Mesothelial cell of epicardium (in vitro differentiated cells): ENCODE measurements at regions not wholly inside any gene's neighbourhood (a gene's known extent, or its start where the extent isn't known, plus 50 kb on each side); places are given as distances from the start of the nearest gene placed in this dataset.
"Not testable (repeated sequence)": the region's sequence is repeated elsewhere in the genome, so short reads cannot be mapped to it uniquely, and the experiment has no call there.

Experiments
- DNase-seq, 2 experiments: peaks; one replicate each; pipeline ENCODE4 v3.0.0; 2021; ENCODE audit warnings: low spot score in 2 of 2; ENCODE audit not compliant: unreplicated experiment in 2 of 2
- H3K27ac Mint-ChIP-seq: 2 replicates; pipeline ENCODE4 v1.8.0; 2021; ENCODE audit warnings: mixed read lengths
- H3K27me3 Mint-ChIP-seq: 2 replicates; pipeline ENCODE4 v1.8.0; 2021; ENCODE audit warnings: low read depth, mixed read lengths
- H3K36me3 Mint-ChIP-seq: 2 replicates; pipeline ENCODE4 v1.8.0; 2021; ENCODE audit warnings: mixed read lengths
- H3K4me1 Mint-ChIP-seq: 2 replicates; pipeline ENCODE4 v1.8.0; 2021; ENCODE audit warnings: mixed read lengths
- H3K4me3 Mint-ChIP-seq: 2 replicates; pipeline ENCODE4 v1.8.0; 2021; ENCODE audit warnings: mild to moderate bottlenecking, moderate library complexity, mixed read lengths
- H3K9me3 Mint-ChIP-seq: 2 replicates; pipeline ENCODE4 v1.8.0; 2021; ENCODE audit warnings: mixed read lengths
- TF ChIP-seq, protein P1 (sequence below): fragments of 200-600 bp; sonication (generic); IDR thresholded peaks from one replicate; pipeline ENCODE4 v1.5.0; 2021; ENCODE audit warnings: antibody characterized with exemption; ENCODE audit not compliant: unreplicated experiment

DNA sequence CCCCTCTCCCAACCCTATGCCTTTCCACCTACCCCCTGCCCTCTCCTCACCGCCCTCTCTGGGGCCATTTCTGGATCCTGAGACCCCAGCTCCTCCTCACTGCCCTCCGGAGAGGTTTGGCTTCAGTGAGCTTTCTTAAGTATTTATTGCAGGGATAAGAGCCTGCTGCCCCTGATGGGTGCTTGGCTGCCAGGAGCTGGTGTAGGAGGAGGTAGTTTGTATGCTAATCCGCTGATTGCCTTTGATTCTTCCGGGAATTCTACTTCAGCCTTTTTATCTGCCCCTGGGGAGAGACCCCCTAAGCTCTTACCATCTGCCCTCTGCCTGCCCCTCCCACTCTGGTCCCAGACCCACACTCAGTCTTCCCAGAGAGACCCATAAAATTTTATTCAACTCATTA, 263.5 kb upstream of the PODXL start:
- Mint-ChIP-seq H3K4me1 (peaks cover 2% of the 10 kb centered on the region), H3K36me3 (no peaks in the 10 kb centered on the region), H3K4me3 (no peak overlapping the region), H3K9me3 (no peaks in the 10 kb centered on the region), H3K27me3 (peaks cover 52% of the 10 kb centered on the region), H3K27ac (no peak overlapping the region)
- TF ChIP-seq, protein P1, sequence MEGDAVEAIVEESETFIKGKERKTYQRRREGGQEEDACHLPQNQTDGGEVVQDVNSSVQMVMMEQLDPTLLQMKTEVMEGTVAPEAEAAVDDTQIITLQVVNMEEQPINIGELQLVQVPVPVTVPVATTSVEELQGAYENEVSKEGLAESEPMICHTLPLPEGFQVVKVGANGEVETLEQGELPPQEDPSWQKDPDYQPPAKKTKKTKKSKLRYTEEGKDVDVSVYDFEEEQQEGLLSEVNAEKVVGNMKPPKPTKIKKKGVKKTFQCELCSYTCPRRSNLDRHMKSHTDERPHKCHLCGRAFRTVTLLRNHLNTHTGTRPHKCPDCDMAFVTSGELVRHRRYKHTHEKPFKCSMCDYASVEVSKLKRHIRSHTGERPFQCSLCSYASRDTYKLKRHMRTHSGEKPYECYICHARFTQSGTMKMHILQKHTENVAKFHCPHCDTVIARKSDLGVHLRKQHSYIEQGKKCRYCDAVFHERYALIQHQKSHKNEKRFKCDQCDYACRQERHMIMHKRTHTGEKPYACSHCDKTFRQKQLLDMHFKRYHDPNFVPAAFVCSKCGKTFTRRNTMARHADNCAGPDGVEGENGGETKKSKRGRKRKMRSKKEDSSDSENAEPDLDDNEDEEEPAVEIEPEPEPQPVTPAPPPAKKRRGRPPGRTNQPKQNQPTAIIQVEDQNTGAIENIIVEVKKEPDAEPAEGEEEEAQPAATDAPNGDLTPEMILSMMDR = no peak
- no peak for DNase-seq

DNA sequence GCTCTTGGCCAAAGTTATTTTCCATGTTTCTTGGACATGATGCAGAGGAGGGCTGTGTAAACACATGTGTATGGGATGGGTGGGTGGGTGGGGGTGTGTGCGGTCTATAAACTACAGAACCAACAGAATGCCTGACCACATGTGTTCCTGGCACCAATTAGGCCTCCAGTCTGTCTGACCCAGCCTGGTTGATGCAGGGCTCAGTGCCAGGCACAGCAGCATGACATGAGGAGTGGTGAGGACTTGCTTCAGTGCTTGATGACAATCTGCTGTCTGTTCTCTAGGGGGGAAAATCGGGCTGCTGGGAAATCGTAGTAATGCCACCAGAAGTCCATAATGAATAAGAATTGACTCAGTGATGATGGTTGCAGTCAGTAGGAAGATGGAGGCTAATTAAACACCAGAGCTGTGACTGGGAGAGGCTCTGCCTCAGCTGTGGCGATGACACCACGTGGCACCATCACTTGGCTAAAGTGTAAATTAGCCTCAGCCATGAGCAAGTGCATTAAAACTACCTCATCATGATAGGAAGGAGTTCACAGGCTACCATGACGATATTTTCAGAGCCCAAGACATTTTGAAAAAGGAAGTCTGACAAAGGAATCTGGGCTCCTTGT, 260.1 kb upstream of the PODXL start:
- peaks cover 61% of the 10 kb centered on the region for H3K27me3 Mint-ChIP-seq
- TF ChIP-seq, protein P1 = no peak

DNA sequence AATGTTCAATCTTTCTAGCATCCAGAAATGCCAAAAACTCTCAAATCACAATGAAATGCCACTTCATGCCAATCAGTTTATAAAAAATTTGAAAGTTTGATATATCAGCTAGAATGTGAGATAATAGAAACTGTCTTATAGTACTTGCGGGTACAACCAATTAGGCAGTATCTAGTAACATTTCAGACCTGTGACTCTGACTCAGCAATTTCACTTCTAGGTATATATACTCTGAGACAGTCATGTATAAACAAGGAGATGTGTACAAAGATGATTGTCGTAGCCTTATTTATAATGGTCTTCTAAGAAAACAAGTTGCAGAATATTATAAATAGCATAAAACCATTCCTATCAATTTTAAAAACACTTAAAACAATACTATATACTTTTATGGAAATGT, 252.3 kb upstream of the PODXL start:
- H3K9me3 Mint-ChIP-seq = no peaks in the 10 kb centered on the region
- TF ChIP-seq, protein P1 = no peak
- no peaks in the 10 kb centered on the region for H3K4me1 Mint-ChIP-seq
- H3K27ac Mint-ChIP-seq = no peak overlapping the region
- H3K27me3 Mint-ChIP-seq = peaks cover 49% of the 10 kb centered on the region
- no peak overlapping the region for H3K4me3 Mint-ChIP-seq
- no peaks in the 10 kb centered on the region for H3K36me3 Mint-ChIP-seq
- no peak for DNase-seq

More for the DNA sequence above, 260.1 kb upstream of the PODXL start:
- no peaks in the 10 kb centered on the region for H3K9me3 Mint-ChIP-seq
- H3K4me3 Mint-ChIP-seq = no peak overlapping the region
- peaks cover 2% of the 10 kb centered on the region for H3K4me1 Mint-ChIP-seq
- no peak overlapping the region for H3K27ac Mint-ChIP-seq
- DNase-seq = no peak
- H3K36me3 Mint-ChIP-seq = no peaks in the 10 kb centered on the region

DNA sequence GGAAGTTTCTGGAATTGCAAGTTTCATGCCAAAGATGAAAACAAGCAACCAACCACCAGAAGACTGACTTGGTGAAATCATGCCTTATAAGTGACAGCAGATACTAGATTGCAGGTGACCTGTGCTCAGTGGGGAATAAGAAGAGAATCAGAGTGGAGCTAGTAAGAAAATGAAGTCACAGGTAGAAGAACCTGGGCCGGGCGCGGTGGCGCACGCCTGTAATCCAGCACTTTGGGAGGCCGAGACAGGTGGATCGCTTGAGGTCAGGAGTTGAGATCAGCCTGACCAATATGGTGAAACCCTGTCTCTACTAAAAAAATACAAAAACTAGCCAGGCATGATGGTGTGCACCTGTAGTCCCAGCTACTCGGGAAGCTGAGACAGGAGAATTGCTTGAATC, 251.7 kb upstream of the PODXL start:
- H3K27me3 Mint-ChIP-seq = peaks cover 52% of the 10 kb centered on the region
- not testable (repeated sequence) for H3K9me3 Mint-ChIP-seq, DNase-seq, H3K4me1 Mint-ChIP-seq, H3K4me3 Mint-ChIP-seq, H3K36me3 Mint-ChIP-seq, H3K27ac Mint-ChIP-seq

DNA sequence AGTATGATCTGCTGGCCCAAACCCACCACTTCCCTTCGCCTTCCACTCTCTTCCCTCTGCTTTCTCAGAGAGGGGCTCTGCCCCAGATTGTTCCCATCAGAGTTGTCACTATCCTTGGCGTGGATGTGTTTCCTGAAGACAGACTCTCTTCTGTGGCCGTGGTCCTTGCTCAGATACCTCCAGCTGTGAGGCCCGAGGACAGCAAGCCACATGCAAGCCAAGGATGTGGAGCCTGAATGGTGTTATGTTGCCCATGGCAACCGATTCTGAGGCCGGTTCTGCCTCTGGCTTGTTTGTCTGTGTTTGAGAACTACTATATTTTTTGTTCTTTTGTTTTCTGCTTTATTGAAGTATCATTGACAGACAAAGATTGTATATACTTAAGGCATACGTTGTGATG, 247.4 kb upstream of the PODXL start:
- no peak for DNase-seq
- Mint-ChIP-seq H3K4me1 (no peaks in the 10 kb centered on the region), H3K27ac (no peak overlapping the region), H3K9me3 (no peaks in the 10 kb centered on the region), H3K27me3 (peaks cover 37% of the 10 kb centered on the region), H3K36me3 (no peaks in the 10 kb centered on the region), H3K4me3 (no peak overlapping the region)
- TF ChIP-seq, protein P1 = no peak

DNA sequence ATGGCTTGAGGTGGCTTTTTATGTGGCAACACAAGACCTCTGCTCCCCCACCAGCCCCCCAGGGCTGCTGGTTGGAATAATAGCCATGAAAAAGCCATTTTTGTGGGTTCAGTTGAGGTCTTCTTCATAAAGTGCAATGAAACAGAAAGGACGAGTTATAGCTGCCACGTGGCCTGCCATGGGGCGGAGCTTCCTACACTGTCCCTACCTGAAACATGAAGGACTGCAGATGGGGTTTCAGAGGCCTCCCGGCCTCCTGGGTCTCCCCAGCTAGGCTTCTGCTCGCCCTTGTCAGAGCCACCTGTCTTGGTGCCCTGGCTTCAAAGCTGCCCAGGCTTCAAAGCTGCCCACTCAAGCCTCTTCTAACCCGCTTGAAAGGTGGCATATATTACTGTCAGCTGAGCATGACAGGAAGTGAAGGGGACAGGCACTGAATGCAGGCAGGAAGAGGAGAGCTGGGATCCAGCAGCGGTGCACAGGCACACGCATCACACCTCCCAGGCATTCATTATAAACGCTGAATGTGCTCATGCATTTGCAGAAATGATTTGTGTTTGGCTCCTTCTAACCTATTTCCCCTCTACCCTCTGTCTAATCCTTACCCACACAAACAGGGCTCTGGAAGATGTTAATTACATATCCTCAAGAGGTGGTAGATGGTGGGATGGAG, 245.9 kb upstream of the PODXL start:
- TF ChIP-seq, protein P1 = no peak
- H3K9me3 Mint-ChIP-seq = no peaks in the 10 kb centered on the region
- H3K27ac Mint-ChIP-seq = no peak overlapping the region
- no peaks in the 10 kb centered on the region for H3K36me3 Mint-ChIP-seq
- peaks cover 27% of the 10 kb centered on the region for H3K27me3 Mint-ChIP-seq
- no peak for DNase-seq
- no peak overlapping the region for H3K4me3 Mint-ChIP-seq
- no peaks in the 10 kb centered on the region for H3K4me1 Mint-ChIP-seq
